Body of pancreas (tissue), 4 donors: ENCODE measurements at regions not wholly inside any gene's neighbourhood (a gene's known extent, or its start where the extent isn't known, plus 50 kb on each side); places are given as distances from the start of the nearest gene placed in this dataset.
"Not testable (repeated sequence)": the region's sequence is repeated elsewhere in the genome, so short reads cannot be mapped to it uniquely, and the experiment has no call there.

Source experiments
- ATAC-seq: fragments of 150-250 bp; one replicate; pipeline ENCODE4 v1.9.1; 2016
- DNase-seq, 4 donors: peaks; one replicate each; pipeline ENCODE4 v3.0.0-alpha.2; 2019
- H3K27ac ChIP-seq, 4 donors: fragments of 200-600 bp; sonication (generic); 1 replicate in 3 of 4; 2 replicates in 1 of 4; pipeline versions ENCODE4 v1.5.1 to v1.6.1; 2016 to 2019; ENCODE audit warnings: mild to moderate bottlenecking in 1 of 4, mixed read lengths in 1 of 4, moderate library complexity in 1 of 4
- H3K27me3 ChIP-seq, 2 donors: fragments of 200-600 bp; sonication (generic); one replicate each; pipeline ENCODE4 v1.6.0; 2016; ENCODE audit warnings: mild to moderate bottlenecking in 1 of 2
- H3K36me3 ChIP-seq, 2 donors: fragments of 200-600 bp; sonication (generic); replicated peaks in 1 of 2; 2 replicates each; pipeline ENCODE4 v1.5.1; 2016; ENCODE audit warnings: low read depth in 2 of 2; ENCODE audit not compliant: insufficient read depth in 1 of 2
- H3K4me1 ChIP-seq: fragments of 200-600 bp; sonication (generic); one replicate; pipeline ENCODE4 v1.6.0; 2016
- H3K4me3 ChIP-seq, 2 donors: fragments of 200-600 bp; sonication (generic); 1 replicate in 1 of 2; 2 replicates in 1 of 2; pipeline ENCODE4 v1.5.1; 2016 to 2019
- H3K9me3 ChIP-seq, 3 donors: fragments of 200-600 bp; sonication (generic); 1 replicate in 2 of 3; 2 replicates in 1 of 3; pipeline ENCODE4 v1.5.1; 2016
- POLR2A ChIP-seq, 3 donors: fragments of 450-650 bp; IDR thresholded peaks; one replicate each; pipeline ENCODE4 v1.6.1; 2016; ENCODE audit warnings: antibody characterized with exemption in 3 of 3, mild to moderate bottlenecking in 2 of 3
- WGBS, 2 donors: methylation state at CpG; one replicate each; pipeline ENCODE4 v1.1.5; 2017; 5-methylcytosine and 5-hydroxymethylcytosine counted together
- intact Hi-C: fragments of 100-400 bp; cut with DNase I; formaldehyde crosslinking; loops from one replicate; pipeline ENCODE4 v1.15.1; 2023
- TF ChIP-seq, protein P1 (sequence below), 7 experiments: fragments of 450-650 bp in 4 of 7; fragments of 200-600 bp in 3 of 7; sonication (generic) in 3 of 7; IDR thresholded peaks; one replicate each; pipeline ENCODE4 v1.5.1; 2016 to 2019; ENCODE audit warnings: antibody characterized with exemption in 7 of 7

DNA sequence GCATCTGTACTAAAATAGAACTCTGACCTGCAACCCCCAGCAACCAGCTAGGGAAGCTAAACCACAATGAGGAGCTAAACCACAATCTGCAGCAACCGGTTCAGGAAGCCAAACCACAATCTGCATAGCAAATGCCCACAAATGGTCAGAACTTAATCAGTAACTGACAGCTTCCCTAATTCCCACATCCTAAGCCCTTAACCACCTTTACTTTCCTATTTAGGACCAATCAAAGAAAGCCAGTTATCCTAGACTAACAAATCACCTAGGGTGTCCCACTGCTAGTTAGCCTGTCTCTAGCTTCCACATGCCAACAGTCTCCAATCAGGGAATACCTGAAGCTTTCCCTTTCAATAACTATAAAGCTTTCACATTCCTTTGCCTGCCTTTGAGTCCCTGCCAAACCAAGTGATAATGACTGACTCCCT, 424.6 kb upstream of the PTCHD4 start:
- no peak for DNase-seq
- intact Hi-C loops: no loop called here

DNA sequence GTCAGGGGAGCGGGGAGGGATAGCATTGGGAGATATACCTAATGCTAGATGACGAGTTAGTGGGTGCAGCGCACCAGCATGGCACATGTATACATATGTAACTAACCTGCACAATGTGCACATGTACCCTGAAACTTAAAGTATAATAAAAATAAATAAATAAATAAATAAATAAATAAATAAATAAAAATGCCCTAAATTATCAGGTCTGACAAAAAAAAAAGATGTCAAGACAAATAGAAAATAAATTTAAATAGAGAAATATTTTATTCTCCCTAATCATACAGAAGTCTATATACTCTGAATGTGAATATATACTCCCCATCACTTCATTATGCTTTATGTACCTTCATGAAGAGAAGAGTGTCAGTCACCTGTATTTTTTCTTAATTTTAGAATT, 420.0 kb upstream of the PTCHD4 start:
- 69% methylated on average over 3 of the region's 3 CpGs for WGBS, 2 donors
- H3K4me1 ChIP-seq, intact Hi-C loops, H3K4me3 ChIP-seq, H3K36me3 ChIP-seq, DNase-seq, ATAC-seq, H3K9me3 ChIP-seq, H3K27ac ChIP-seq, H3K27me3 ChIP-seq: not testable (repeated sequence)

More for the DNA sequence above, 424.6 kb upstream of the PTCHD4 start:
- no peak for TF ChIP-seq POLR2A (IDR thresholded peaks at IDR 0.05)
- TF ChIP-seq, protein P1, sequence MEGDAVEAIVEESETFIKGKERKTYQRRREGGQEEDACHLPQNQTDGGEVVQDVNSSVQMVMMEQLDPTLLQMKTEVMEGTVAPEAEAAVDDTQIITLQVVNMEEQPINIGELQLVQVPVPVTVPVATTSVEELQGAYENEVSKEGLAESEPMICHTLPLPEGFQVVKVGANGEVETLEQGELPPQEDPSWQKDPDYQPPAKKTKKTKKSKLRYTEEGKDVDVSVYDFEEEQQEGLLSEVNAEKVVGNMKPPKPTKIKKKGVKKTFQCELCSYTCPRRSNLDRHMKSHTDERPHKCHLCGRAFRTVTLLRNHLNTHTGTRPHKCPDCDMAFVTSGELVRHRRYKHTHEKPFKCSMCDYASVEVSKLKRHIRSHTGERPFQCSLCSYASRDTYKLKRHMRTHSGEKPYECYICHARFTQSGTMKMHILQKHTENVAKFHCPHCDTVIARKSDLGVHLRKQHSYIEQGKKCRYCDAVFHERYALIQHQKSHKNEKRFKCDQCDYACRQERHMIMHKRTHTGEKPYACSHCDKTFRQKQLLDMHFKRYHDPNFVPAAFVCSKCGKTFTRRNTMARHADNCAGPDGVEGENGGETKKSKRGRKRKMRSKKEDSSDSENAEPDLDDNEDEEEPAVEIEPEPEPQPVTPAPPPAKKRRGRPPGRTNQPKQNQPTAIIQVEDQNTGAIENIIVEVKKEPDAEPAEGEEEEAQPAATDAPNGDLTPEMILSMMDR (IDR thresholded peaks at IDR 0.05): no peak
- Histone ChIP-seq H3K27me3 (no peaks in the 10 kb centered on the region), H3K27ac (no peak overlapping the region), H3K4me3 (no peak overlapping the region), H3K4me1 (no peaks in the 10 kb centered on the region), H3K36me3 (no peaks in the 10 kb centered on the region), H3K9me3 (no peaks in the 10 kb centered on the region)
- no peak for ATAC-seq
- 0 to 4% methylated on average over 1 of the region's 1 CpG for WGBS, 2 donors

DNA sequence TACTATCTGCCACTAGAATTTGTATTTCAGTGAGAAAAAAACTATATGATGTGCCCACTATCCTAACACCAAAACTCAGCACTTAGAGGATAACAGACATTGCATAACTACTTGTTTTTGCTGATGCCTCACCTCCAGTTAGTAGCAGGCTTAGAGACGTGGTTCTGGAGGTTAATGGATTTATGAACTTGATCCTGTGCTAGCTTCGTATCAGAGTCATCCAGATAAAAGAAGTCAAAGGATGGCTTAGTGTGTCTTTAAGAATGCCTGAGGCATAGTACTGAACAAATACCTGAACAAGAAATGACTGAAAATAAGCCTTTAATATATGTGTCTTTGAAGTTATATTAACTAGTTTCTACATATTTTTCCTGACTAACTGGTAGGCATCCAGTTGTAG, 414.9 kb upstream of the PTCHD4 start:
- H3K4me1 ChIP-seq: no peaks in the 10 kb centered on the region
- WGBS, 2 donors: 31 to 51% methylated on average over 2 of the region's 2 CpGs
- no peak overlapping the region for H3K4me3 ChIP-seq
- intact Hi-C loops: no loop called here
- H3K27me3 ChIP-seq: no peaks in the 10 kb centered on the region
- H3K27ac ChIP-seq: no peak overlapping the region
- DNase-seq: no peak
- TF ChIP-seq, protein P1 (IDR thresholded peaks at IDR 0.05): no peak
- TF ChIP-seq POLR2A (IDR thresholded peaks at IDR 0.05): no peak
- H3K36me3 ChIP-seq: no peaks in the 10 kb centered on the region
- no peak for ATAC-seq
- no peaks in the 10 kb centered on the region for H3K9me3 ChIP-seq

DNA sequence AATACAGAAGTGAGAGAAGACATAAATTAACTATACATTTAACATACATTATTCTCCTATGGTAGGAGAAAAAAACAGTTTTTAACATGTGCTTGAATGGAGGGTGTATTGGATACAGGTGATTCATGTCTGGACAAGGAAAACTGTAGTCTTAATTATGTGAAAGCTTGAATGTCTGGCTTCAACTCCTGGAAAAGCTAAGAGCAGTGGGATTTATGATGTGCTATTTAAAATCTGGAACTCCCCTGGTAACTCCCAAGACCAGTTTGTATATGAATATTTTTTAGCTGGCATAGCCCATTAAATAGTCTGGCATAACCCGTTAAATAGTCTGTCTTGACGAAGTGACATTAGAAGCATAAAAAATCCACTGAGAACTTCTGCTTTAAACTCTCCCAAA, 410.0 kb upstream of the PTCHD4 start:
- Histone ChIP-seq H3K36me3 (no peaks in the 10 kb centered on the region), H3K27ac (no peak overlapping the region), H3K4me3 (no peak overlapping the region), H3K4me1 (no peaks in the 10 kb centered on the region), H3K9me3 (no peaks in the 10 kb centered on the region), H3K27me3 (no peaks in the 10 kb centered on the region)
- intact Hi-C loops: no loop called here
- DNase-seq: no peak
- WGBS, 2 donors: 61 to 86% methylated on average over 2 of the region's 2 CpGs
- TF ChIP-seq POLR2A (IDR thresholded peaks at IDR 0.05): no peak
- TF ChIP-seq, protein P1 (IDR thresholded peaks at IDR 0.05): no peak
- no peak for ATAC-seq

DNA sequence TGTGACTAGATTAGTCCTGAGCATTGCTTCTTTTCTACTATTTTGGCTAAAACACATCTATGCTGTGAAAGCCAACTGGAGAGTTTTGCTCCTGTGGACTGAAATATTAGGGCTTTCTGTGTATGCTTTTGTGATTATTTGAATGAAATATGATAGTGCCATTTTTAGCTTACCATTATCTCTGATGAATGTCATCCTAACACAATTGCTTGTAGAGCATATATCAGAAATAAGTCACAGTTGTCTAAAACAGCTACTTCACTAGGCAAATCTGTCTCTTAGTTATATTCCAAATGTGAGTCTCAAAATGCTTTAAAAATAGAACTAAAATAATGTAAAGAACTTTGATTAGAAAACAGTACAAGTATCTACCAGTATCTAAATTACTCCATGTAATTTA, 401.4 kb upstream of the PTCHD4 start:
- TF ChIP-seq POLR2A (IDR thresholded peaks at IDR 0.05): no peak
- TF ChIP-seq, protein P1 (IDR thresholded peaks at IDR 0.05): no peak
- intact Hi-C loops: no loop called here
- Histone ChIP-seq H3K9me3 (no peaks in the 10 kb centered on the region), H3K4me3 (no peak overlapping the region), H3K27me3 (no peaks in the 10 kb centered on the region), H3K36me3 (no peaks in the 10 kb centered on the region), H3K4me1 (no peaks in the 10 kb centered on the region), H3K27ac (no peak overlapping the region)
- DNase-seq: no peak
- no peak for ATAC-seq
